ENCODE measurements at regions not wholly inside any gene's neighbourhood (a gene's known extent, or its start where the extent isn't known, plus 50 kb on each side); places are given as distances from the start of the nearest gene placed in this dataset.

DNA sequence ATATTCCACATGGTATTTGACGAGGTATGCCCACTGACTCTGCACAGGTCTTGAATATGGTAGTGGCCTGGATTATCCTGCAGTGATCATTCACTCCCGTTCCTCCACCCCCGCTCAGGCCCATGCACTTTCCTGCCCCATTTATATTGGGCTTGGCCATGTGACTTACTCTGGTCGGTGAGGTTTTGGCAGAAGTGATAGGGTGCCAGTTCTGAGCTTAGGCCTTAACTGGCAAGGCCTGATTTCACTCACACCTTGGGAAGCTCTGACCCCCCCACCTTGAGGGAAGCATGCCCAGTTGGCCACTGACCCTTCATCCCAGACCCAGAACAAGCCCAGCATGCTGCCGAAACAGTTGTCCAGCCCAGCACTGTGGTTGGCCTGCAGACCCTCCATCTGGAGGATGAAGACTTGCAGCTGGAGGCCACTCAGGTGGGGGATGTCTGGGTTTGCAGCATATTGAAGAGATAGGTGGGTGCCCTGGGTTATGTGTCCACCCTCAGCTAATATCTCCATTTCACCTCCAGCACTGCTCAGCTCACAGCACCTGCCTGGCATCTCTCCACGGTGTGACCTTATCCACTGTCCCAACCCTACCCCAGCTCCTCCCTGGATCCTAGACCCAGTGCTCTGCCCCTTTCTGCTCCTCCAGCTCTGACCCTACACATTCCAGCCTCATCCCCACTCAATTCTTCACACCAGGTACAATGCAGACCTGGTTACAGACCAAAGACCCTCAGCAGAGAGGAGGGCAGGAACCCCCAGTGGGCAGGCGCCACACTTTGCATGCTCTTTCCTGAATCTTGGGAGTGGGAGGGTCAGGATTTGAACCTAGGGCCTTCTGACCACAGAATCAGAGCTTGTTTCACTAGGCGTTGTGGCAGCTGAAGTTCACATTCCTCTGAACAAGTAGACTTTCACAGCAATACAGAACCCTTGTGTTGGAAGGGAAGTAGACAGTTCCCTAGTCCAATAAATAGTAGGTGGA lies 138.1 kb upstream of the CHST15 start:
- dilution Hi-C loops (cut with MboI; ENCODE audit: extremely low pct_ligation_motif_present, low sequenced_read_pairs), result no loop called here
- H4K20me1 ChIP-seq (ENCODE audit: control insufficient read depth, extremely low read depth, insufficient read depth, low read length), result no peaks in the 10 kb centered on the region
- no peaks in the 10 kb centered on the region for H3K4me1 ChIP-seq (ENCODE audit: control insufficient read depth, extremely low read depth, insufficient read depth, low read length)
- H2AFZ ChIP-seq (ENCODE audit: control insufficient read depth, low read length), result no peak overlapping the region
- H3K36me3 ChIP-seq (ENCODE audit: control insufficient read depth in 2 of 2, extremely low read depth in 1 of 2, insufficient read depth in 2 of 2, low read length in 2 of 2), result no peaks in the 10 kb centered on the region
- H3K4me3 ChIP-seq (ENCODE audit: control insufficient read depth in 2 of 3, extremely low read depth in 1 of 3, insufficient read depth in 2 of 3, low read depth in 1 of 3, low read length in 3 of 3), result no peak overlapping the region
- DNase-seq (ENCODE audit: low read depth, low spot score), result no peak
- no peaks in the 10 kb centered on the region for H3K9me1 ChIP-seq (ENCODE audit: control insufficient read depth, extremely low read depth, insufficient read depth, low read length)
- H3K4me2 ChIP-seq (ENCODE audit: control insufficient read depth, extremely low read depth, insufficient read depth, low read depth, low read length), result no peak overlapping the region
- peaks cover 4% of the 10 kb centered on the region for H3K27me3 ChIP-seq (ENCODE audit: control insufficient read depth, extremely low read depth, insufficient read depth, low read length)
- peaks cover 5% of the 10 kb centered on the region for H3K9me3 ChIP-seq (ENCODE audit: control insufficient read depth, low read depth, low read length)
- TF ChIP-seq CTCF (optimal IDR thresholded peaks at IDR 0.05 in 1 of 3, IDR thresholded peaks at IDR 0.05 in 1 of 3, conservative IDR thresholded peaks at IDR 0.05 in 1 of 3; ENCODE audit: extremely low read depth in 1 of 3, insufficient read depth in 2 of 3, low read length in 3 of 3) (no peak), EZH2 (IDR thresholded peaks at IDR 0.05; ENCODE audit: low read length) (no peak)
- FAIRE-seq, result no peak
- H3K9ac ChIP-seq (ENCODE audit: control insufficient read depth, extremely low read depth, insufficient read depth, low read length), result no peak overlapping the region
- no peaks in the 10 kb centered on the region for H3K79me2 ChIP-seq (ENCODE audit: control insufficient read depth, insufficient read depth, low read length)
- no peak overlapping the region for H3K27ac ChIP-seq (ENCODE audit: control insufficient read depth, insufficient read depth, low read length)

- no peaks in the 10 kb centered on the region for H3K36me3 ChIP-seq (ENCODE audit: control insufficient read depth in 2 of 2, extremely low read depth in 1 of 2, insufficient read depth in 2 of 2, low read length in 2 of 2)
- H4K20me1 ChIP-seq (ENCODE audit: control insufficient read depth, extremely low read depth, insufficient read depth, low read length), result no peaks in the 10 kb centered on the region
- H3K27ac ChIP-seq (ENCODE audit: control insufficient read depth, insufficient read depth, low read length), result no peak overlapping the region
- no peak overlapping the region for H2AFZ ChIP-seq (ENCODE audit: control insufficient read depth, low read length)
- peaks cover 5% of the 10 kb centered on the region for H3K9me3 ChIP-seq (ENCODE audit: control insufficient read depth, low read depth, low read length)
- no peak overlapping the region for H3K4me3 ChIP-seq (ENCODE audit: control insufficient read depth in 2 of 3, extremely low read depth in 1 of 3, insufficient read depth in 2 of 3, low read depth in 1 of 3, low read length in 3 of 3)
- no peaks in the 10 kb centered on the region for H3K79me2 ChIP-seq (ENCODE audit: control insufficient read depth, insufficient read depth, low read length)
- FAIRE-seq (peak; percentile 36), DNase-seq (ENCODE audit: low read depth, low spot score) (no peak)
- H3K4me2 ChIP-seq (ENCODE audit: control insufficient read depth, extremely low read depth, insufficient read depth, low read depth, low read length), result no peak overlapping the region
- H3K9me1 ChIP-seq (ENCODE audit: control insufficient read depth, extremely low read depth, insufficient read depth, low read length), result no peaks in the 10 kb centered on the region
- peaks cover 4% of the 10 kb centered on the region for H3K27me3 ChIP-seq (ENCODE audit: control insufficient read depth, extremely low read depth, insufficient read depth, low read length)
- no peak for TF ChIP-seq EZH2 (IDR thresholded peaks at IDR 0.05; ENCODE audit: low read length)
- TF ChIP-seq CTCF (optimal IDR thresholded peaks at IDR 0.05 in 1 of 3, IDR thresholded peaks at IDR 0.05 in 1 of 3, conservative IDR thresholded peaks at IDR 0.05 in 1 of 3; ENCODE audit: extremely low read depth in 1 of 3, insufficient read depth in 2 of 3, low read length in 3 of 3), result no peak
- no peaks in the 10 kb centered on the region for H3K4me1 ChIP-seq (ENCODE audit: control insufficient read depth, extremely low read depth, insufficient read depth, low read length)
- dilution Hi-C loops (cut with MboI; ENCODE audit: extremely low pct_ligation_motif_present, low sequenced_read_pairs), result no loop called here
- no peak overlapping the region for H3K9ac ChIP-seq (ENCODE audit: control insufficient read depth, extremely low read depth, insufficient read depth, low read length)
These were observed 137.3 kb upstream of the CHST15 start for GRCh38 chr10:124230635-124231167.
